ENCODE measurements at regions not wholly inside any gene's neighbourhood (a gene's known extent, or its start where the extent isn't known, plus 50 kb on each side); places are given as distances from the start of the nearest gene placed in this dataset.

- no peak for TF ChIP-seq POLR2A (IDR thresholded peaks at IDR 0.05; ENCODE audit: borderline replicate concordance, extremely low read depth, insufficient read depth, insufficient read length)
- TF ChIP-seq CTCF (IDR thresholded peaks at IDR 0.05 in 2 of 3, conservative IDR thresholded peaks at IDR 0.05 in 1 of 3; ENCODE audit: borderline replicate concordance in 1 of 3, insufficient read depth in 1 of 3, low read depth in 2 of 3, low read length in 2 of 3): no peak
Measured at GRCh38 chr13:31595563-31595962, 143.8 kb upstream of the RXFP2 start.
